IMR-90 (cell line): ENCODE measurements at regions not wholly inside any gene's neighbourhood (a gene's known extent, or its start where the extent isn't known, plus 50 kb on each side); places are given as distances from the start of the nearest gene placed in this dataset.

ENCODE experiments used
- ATAC-seq: fragments of 200-7000 bp; cut with Tn5 transposase; 2 replicates; pipeline ENCODE4 v1.9.1; 2020; ENCODE audit warnings: low read depth, mild to moderate bottlenecking, moderate library complexity
- BruUV-seq: library from RNA; stranded (reverse); fragments of 400-500 nt; replicated peaks from 2 replicates; lab custom pipeline; 2021; lab: Mats Ljungman, UMichigan
- CTCF ChIA-PET: fragments of 300-600 bp; formaldehyde crosslinking; extraction: SDS; loops from one replicate; lab custom pipeline; 2021; ENCODE audit warnings: antibody characterized with exemption; lab: Yijun Ruan, JAX
- POLR2A ChIA-PET: fragments of 300-600 bp; sonication (Branson Sonifier 250); formaldehyde crosslinking; loops from one replicate; lab custom pipeline; 2022; ENCODE audit warnings: antibody characterized with exemption; ENCODE audit not compliant: unreplicated experiment; lab: Charles Lee
- DNase-seq: peaks from one replicate; pipeline ENCODE4 v3.0.0; 2013
- H2AFZ ChIP-seq: replicated peaks from 2 replicates; pipeline ENCODE3; 2013; ENCODE audit warnings: low read length, mild to moderate bottlenecking; ENCODE audit not compliant: poor library complexity
- H2AK5ac ChIP-seq: 2 replicates; pipeline ENCODE4 v1.6.1; 2013; ENCODE audit warnings: low read depth, low read length, inconsistent platforms
- H2AK9ac ChIP-seq: replicated peaks from 2 replicates; pipeline ENCODE3; 2013; ENCODE audit warnings: mild to moderate bottlenecking, low read depth, low read length, moderate library complexity; ENCODE audit not compliant: poor library complexity
- H2BK120ac ChIP-seq: 2 replicates; pipeline ENCODE4 v1.6.1; 2013; ENCODE audit warnings: low read depth, low read length, inconsistent platforms
- H2BK15ac ChIP-seq: 3 replicates; pipeline ENCODE4 v1.6.1; 2013; ENCODE audit warnings: low read depth, low read length, inconsistent platforms
- H2BK20ac ChIP-seq: 2 replicates; pipeline ENCODE4 v1.6.1; 2013; ENCODE audit warnings: low read depth, mild to moderate bottlenecking, inconsistent platforms, low read length, moderate library complexity
- H2BK5ac ChIP-seq: 2 replicates; pipeline ENCODE4 v1.6.1; 2013; ENCODE audit warnings: mild to moderate bottlenecking, low read depth, low read length, inconsistent platforms; ENCODE audit not compliant: poor library complexity, severe bottlenecking
- H3K14ac ChIP-seq: replicated peaks from 2 replicates; pipeline ENCODE4 v1.6.1; 2013; ENCODE audit warnings: low read depth, low read length, inconsistent platforms
- H3K18ac ChIP-seq: 2 replicates; pipeline ENCODE4 v1.6.1; 2013; ENCODE audit warnings: low read depth, low read length, control low read depth
- H3K23ac ChIP-seq: 2 replicates; pipeline ENCODE4 v1.6.1; 2013; ENCODE audit warnings: low read depth, low read length, inconsistent platforms
- H3K27ac ChIP-seq: 2 replicates; pipeline ENCODE4 v1.5.1; 2013; ENCODE audit warnings: mild to moderate bottlenecking, control low read depth, low read length; ENCODE audit not compliant: insufficient read depth
- H3K27me3 ChIP-seq: 2 replicates; pipeline ENCODE4 v1.6.1; 2013; ENCODE audit warnings: low read length; ENCODE audit not compliant: control insufficient read depth, insufficient read depth
- H3K36me3 ChIP-seq: 2 replicates; pipeline ENCODE4 v1.6.1; 2013; ENCODE audit warnings: low read length, mixed read lengths; ENCODE audit not compliant: control insufficient read depth, insufficient read depth
- H3K4ac ChIP-seq: 2 replicates; pipeline ENCODE4 v1.6.1; 2013; ENCODE audit warnings: low read depth, low read length, inconsistent platforms
- H3K4me1 ChIP-seq: 2 replicates; pipeline ENCODE4 v1.6.1; 2013; ENCODE audit warnings: low read length, mixed read lengths; ENCODE audit not compliant: control insufficient read depth, insufficient read depth
- H3K4me2 ChIP-seq: 2 replicates; pipeline ENCODE4 v1.6.1; 2013; ENCODE audit warnings: low read depth, mild to moderate bottlenecking, control low read depth, low read length, moderate library complexity
- H3K4me3 ChIP-seq: 2 replicates; pipeline ENCODE4 v1.5.1; 2013; ENCODE audit warnings: low read depth, mild to moderate bottlenecking, control low read depth, low read length, moderate library complexity; ENCODE audit not compliant: insufficient read depth
- H3K56ac ChIP-seq: 2 replicates; pipeline ENCODE4 v1.6.1; 2013; ENCODE audit warnings: low read length, inconsistent platforms; ENCODE audit not compliant: insufficient read depth; ENCODE audit errors: extremely low read depth
- H3K79me1 ChIP-seq, 2 experiments: 2 replicates each; pipeline ENCODE4 v1.6.1; 2013; ENCODE audit warnings: low read length in 2 of 2, inconsistent platforms in 1 of 2, low read depth in 1 of 2
- H3K9ac ChIP-seq: 2 replicates; pipeline ENCODE4 v1.6.1; 2013; ENCODE audit warnings: low read depth, low read length, control low read depth
- H3K9me1 ChIP-seq: 2 replicates; pipeline ENCODE4 v1.6.1; 2013; ENCODE audit warnings: low read length, inconsistent platforms; ENCODE audit not compliant: insufficient read depth
- H3K9me3 ChIP-seq: 2 replicates; pipeline ENCODE4 v1.6.1; 2013; ENCODE audit warnings: low read length; ENCODE audit not compliant: control insufficient read depth, insufficient read depth
- H4K20me1 ChIP-seq: 2 replicates; pipeline ENCODE4 v1.6.1; 2013; ENCODE audit warnings: low read length, inconsistent platforms; ENCODE audit not compliant: insufficient read depth
- H4K5ac ChIP-seq: 2 replicates; pipeline ENCODE4 v1.6.1; 2013; ENCODE audit warnings: mild to moderate bottlenecking, low read depth, low read length, control low read depth
- H4K8ac ChIP-seq, 2 experiments: 2 replicates each; pipeline ENCODE4 v1.6.1; 2013; ENCODE audit warnings: low read depth in 2 of 2, low read length in 2 of 2, control low read depth in 1 of 2, inconsistent platforms in 1 of 2
- H4K91ac ChIP-seq: 2 replicates; pipeline ENCODE4 v1.6.1; 2013; ENCODE audit warnings: low read depth, low read length, inconsistent platforms; ENCODE audit not compliant: insufficient read depth
- BHLHE40 ChIP-seq: fragments of 150-350 bp; IDR thresholded peaks from 2 replicates; pipeline ENCODE4 v1.6.1; 2016; ENCODE audit warnings: mild to moderate bottlenecking, low read depth, low read length
- CHD1 ChIP-seq: IDR thresholded peaks from 2 replicates; pipeline ENCODE4 v1.6.1; 2012; ENCODE audit warnings: low read depth, low read length, improper control_type of control experiment
- CTCF ChIP-seq: conservative IDR thresholded peaks from 2 replicates; pipeline ENCODE4 v1.5.1; 2012; ENCODE audit warnings: mild to moderate bottlenecking, low read depth, low read length, improper control_type of control experiment
- MXI1 ChIP-seq: IDR thresholded peaks from 2 replicates; pipeline ENCODE4 v1.6.1; 2012; ENCODE audit warnings: low read depth, mild to moderate bottlenecking, low read length, moderate library complexity, borderline replicate concordance
- WGBS, 2 experiments: methylation state at CpG; one replicate each; pipeline versions ENCODE4 v1.1.5 to v1.1.7; 2013; ENCODE audit warnings: missing lambda C conversion rate in 2 of 2; ENCODE audit not compliant: insufficient read length in 1 of 2; ENCODE audit errors: extremely low coverage in 2 of 2; 5-methylcytosine and 5-hydroxymethylcytosine counted together
- dilution Hi-C: fragments of 300-500 bp; cut with HindIII; formaldehyde crosslinking; loops from one replicate; pipeline ENCODE4 v1.14.3; 2018; ENCODE audit warnings: low sequenced_read_pairs; ENCODE audit not compliant: unreplicated experiment
- in situ Hi-C: fragments of 300-500 bp; cut with MboI; formaldehyde crosslinking; loops from 3 replicates; pipeline ENCODE4 v1.14.3; 2019; ENCODE audit warnings: low sequenced_read_pairs, inconsistent platforms, mixed read lengths
- intact Hi-C: fragments of 100-400 bp; cut with micrococcal nuclease; formaldehyde crosslinking; loops from 2 replicates; pipeline ENCODE4 v1.10.0; 2022

GRCh38 chr9:3750321-3750720 lies 224.5 kb upstream of the RFX3 start:
- Histone ChIP-seq H4K91ac (no peak overlapping the region), H3K79me1 (no peaks in the 10 kb centered on the region), H3K9ac (no peak overlapping the region), H4K20me1 (no peaks in the 10 kb centered on the region), H2AK9ac (no peak overlapping the region), H2AFZ (no peak overlapping the region), H3K4me1 (peaks cover 6% of the 10 kb centered on the region), H2AK5ac (no peak overlapping the region), H3K18ac (no peak overlapping the region), H3K9me1 (0 out of 2 replicates have a peak, but pooled peaks cover 4% of the 10 kb centered on the region), H3K4me2 (no peak overlapping the region), H3K4me3 (no peak overlapping the region), H3K14ac (no peak overlapping the region), H2BK20ac (no peak overlapping the region), H3K27me3 (no peaks in the 10 kb centered on the region), H3K36me3 (no peaks in the 10 kb centered on the region), H3K56ac (no peak overlapping the region), H3K23ac (no peak overlapping the region), H3K4ac (no peak overlapping the region), H4K5ac (no peak overlapping the region), H3K9me3 (no peaks in the 10 kb centered on the region), H2BK15ac (no peak overlapping the region), H3K27ac (no peak overlapping the region), H2BK120ac (no peak overlapping the region), H2BK5ac (no peak overlapping the region), H4K8ac (no peak overlapping the region)
- intact Hi-C loops = no loop called here
- in situ Hi-C loops = no loop called here
- ChIA-PET POLR2A (no interaction called here), CTCF (no interaction called here)
- ATAC-seq = no peak
- WGBS, 2 experiments = 100% methylated on average over 2 of the region's 5 CpGs; no CpG with 5 or more reads in 1 of the 2 experiments
- no TSS peak for BruUV-seq
- DNase-seq = no peak
- dilution Hi-C loops = no loop called here
- TF ChIP-seq CTCF = no peak
- no peak for TF ChIP-seq MXI1
- no peak for TF ChIP-seq BHLHE40
- no peak for TF ChIP-seq CHD1
